ENCODE measurements at regions not wholly inside any gene's neighbourhood (a gene's known extent, or its start where the extent isn't known, plus 50 kb on each side); places are given as distances from the start of the nearest gene placed in this dataset.

DNA sequence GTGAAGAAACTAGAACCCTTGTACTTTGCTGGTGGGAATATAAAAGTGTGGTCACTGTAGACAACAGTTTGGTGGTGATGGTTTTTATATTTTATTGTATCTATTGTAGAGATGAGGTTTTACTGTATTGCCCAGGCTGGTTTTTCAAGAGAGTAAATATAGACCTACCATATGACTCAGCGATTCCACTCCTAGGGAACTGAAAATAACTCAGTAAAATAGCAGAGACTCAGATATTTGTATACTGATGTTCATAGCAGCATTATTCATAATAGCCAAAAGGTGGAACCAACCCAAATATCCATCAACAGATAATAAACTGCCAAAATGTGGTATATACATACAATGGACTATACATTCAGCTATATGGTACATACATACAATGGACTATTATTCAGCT is 68.8 kb upstream of the IL12A start:
- TF ChIP-seq POLR2A (IDR thresholded peaks at IDR 0.05; ENCODE audit: low read length): no peak
- TF ChIP-seq GATA1 (IDR thresholded peaks at IDR 0.05; ENCODE audit: low read depth, low read length): no peak

All from erythroblast (primary cell).